PC-3 (cell line): ENCODE measurements at regions not wholly inside any gene's neighbourhood (a gene's known extent, or its start where the extent isn't known, plus 50 kb on each side); places are given as distances from the start of the nearest gene placed in this dataset.

Source experiments
- EZH2 ChIP-seq: fragments of 300-600 bp; sonication (generic); IDR thresholded peaks from one replicate; pipeline ENCODE4 v1.6.1; 2017; ENCODE audit warnings: antibody characterized with exemption, mild to moderate bottlenecking, low read length; ENCODE audit not compliant: unreplicated experiment
- TF ChIP-seq, protein P1 (sequence below): fragments of 300-600 bp; sonication (generic); conservative IDR thresholded peaks from 2 replicates; pipeline ENCODE4 v1.5.1; 2017; ENCODE audit warnings: antibody characterized with exemption, low read depth, mild to moderate bottlenecking, low read length

DNA sequence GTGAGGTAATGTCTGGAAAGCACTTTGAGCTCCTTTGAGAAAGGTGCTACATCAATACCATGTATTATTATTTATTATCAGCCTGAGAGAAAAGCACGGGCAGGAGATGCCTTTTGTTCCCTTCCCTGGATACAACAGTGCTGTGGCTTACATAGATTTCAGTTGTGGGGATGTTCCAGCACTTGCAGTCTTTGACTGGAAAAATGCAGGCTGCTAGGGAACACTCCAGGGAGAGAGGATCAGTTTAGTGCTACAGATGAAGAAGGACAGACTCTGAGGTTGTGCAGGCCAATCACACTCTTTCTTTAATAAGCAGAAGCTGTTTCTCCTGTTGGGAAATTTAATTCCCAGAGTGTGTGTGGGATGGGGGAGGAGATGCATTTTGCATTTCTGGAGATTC is 94.5 kb upstream of the OBI1 start:
- TF ChIP-seq, protein P1, sequence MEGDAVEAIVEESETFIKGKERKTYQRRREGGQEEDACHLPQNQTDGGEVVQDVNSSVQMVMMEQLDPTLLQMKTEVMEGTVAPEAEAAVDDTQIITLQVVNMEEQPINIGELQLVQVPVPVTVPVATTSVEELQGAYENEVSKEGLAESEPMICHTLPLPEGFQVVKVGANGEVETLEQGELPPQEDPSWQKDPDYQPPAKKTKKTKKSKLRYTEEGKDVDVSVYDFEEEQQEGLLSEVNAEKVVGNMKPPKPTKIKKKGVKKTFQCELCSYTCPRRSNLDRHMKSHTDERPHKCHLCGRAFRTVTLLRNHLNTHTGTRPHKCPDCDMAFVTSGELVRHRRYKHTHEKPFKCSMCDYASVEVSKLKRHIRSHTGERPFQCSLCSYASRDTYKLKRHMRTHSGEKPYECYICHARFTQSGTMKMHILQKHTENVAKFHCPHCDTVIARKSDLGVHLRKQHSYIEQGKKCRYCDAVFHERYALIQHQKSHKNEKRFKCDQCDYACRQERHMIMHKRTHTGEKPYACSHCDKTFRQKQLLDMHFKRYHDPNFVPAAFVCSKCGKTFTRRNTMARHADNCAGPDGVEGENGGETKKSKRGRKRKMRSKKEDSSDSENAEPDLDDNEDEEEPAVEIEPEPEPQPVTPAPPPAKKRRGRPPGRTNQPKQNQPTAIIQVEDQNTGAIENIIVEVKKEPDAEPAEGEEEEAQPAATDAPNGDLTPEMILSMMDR, result no peak
- TF ChIP-seq EZH2, result no peak
